Liver (tissue), 3 donors: ENCODE measurements at regions not wholly inside any gene's neighbourhood (a gene's known extent, or its start where the extent isn't known, plus 50 kb on each side); places are given as distances from the start of the nearest gene placed in this dataset.

Source experiments
- CTCF ChIP-seq: fragments of 150-350 bp; IDR thresholded peaks from 2 replicates; pipeline ENCODE4 v1.5.1; 2017; ENCODE audit warnings: improper control_type of control experiment, low read depth, low read length; ENCODE audit not compliant: missing input control
- EGR1 ChIP-seq, 2 donors: IDR thresholded peaks; 2 replicates each; pipeline ENCODE4 v1.6.1; 2016 to 2018; ENCODE audit warnings: antibody characterized with exemption in 2 of 2, low read depth in 2 of 2
- HNF4A ChIP-seq, 2 donors: conservative IDR thresholded peaks; 2 replicates each; pipeline ENCODE4 v1.6.1; 2016; ENCODE audit warnings: antibody characterized with exemption in 2 of 2, mild to moderate bottlenecking in 2 of 2
- MAX ChIP-seq: IDR thresholded peaks from 2 replicates; pipeline ENCODE4 v1.6.1; 2016; ENCODE audit warnings: antibody characterized with exemption
- RAD21 ChIP-seq, 2 donors: IDR thresholded peaks; 2 replicates each; pipeline ENCODE4 v1.6.1; 2016; ENCODE audit warnings: antibody characterized with exemption in 2 of 2, mild to moderate bottlenecking in 2 of 2
- REST ChIP-seq: IDR thresholded peaks from 2 replicates; pipeline ENCODE4 v1.6.1; 2016; ENCODE audit warnings: antibody characterized with exemption, mild to moderate bottlenecking
- RXRA ChIP-seq, 2 donors: IDR thresholded peaks; 2 replicates each; pipeline ENCODE4 v1.6.1; 2017 to 2018; ENCODE audit warnings: antibody characterized with exemption in 2 of 2, mild to moderate bottlenecking in 1 of 2
- ZBTB33 ChIP-seq: IDR thresholded peaks from 2 replicates; pipeline ENCODE4 v1.6.1; 2016; ENCODE audit warnings: antibody characterized with exemption
- donor health status: healthy.
- donor health status: healthy.

GRCh38 chr21:28627691-28628090, 365.0 kb downstream of the LTN1 start:
- TF ChIP-seq HNF4A (conservative IDR thresholded peaks at IDR 0.05) = no peak
- TF ChIP-seq MAX = no peak
- no peak for TF ChIP-seq CTCF
- no peak for TF ChIP-seq RAD21 (IDR thresholded peaks at IDR 0.05)
- TF ChIP-seq ZBTB33 = no peak
- TF ChIP-seq EGR1 (IDR thresholded peaks at IDR 0.05; ENCODE audit: low read depth in 2 of 2) = no peak
- TF ChIP-seq RXRA (IDR thresholded peaks at IDR 0.05) = no peak
- TF ChIP-seq REST = no peak
